HepG2 (cell line): ENCODE measurements at regions not wholly inside any gene's neighbourhood (a gene's known extent, or its start where the extent isn't known, plus 50 kb on each side); places are given as distances from the start of the nearest gene placed in this dataset.

ENCODE experiments used
- ARID5B ChIP-seq: IDR thresholded peaks from 2 replicates; pipeline ENCODE4 v1.4.0; 2020; ENCODE audit warnings: mild to moderate bottlenecking, missing genetic modification reagents
- POGK ChIP-seq: sonication (generic); formaldehyde crosslinking; conservative IDR thresholded peaks from 2 replicates; pipeline ENCODE4 v1.8.0; 2022; ENCODE audit warnings: mild to moderate bottlenecking, moderate library complexity, missing genetic modification reagents
- ZBTB38 ChIP-seq: sonication (generic); formaldehyde crosslinking; IDR thresholded peaks from 2 replicates; pipeline ENCODE4 v1.5.1; 2020; ENCODE audit warnings: mild to moderate bottlenecking, missing genetic modification reagents
- ZMAT5 ChIP-seq: sonication (generic); formaldehyde crosslinking; IDR thresholded peaks from 2 replicates; pipeline ENCODE4 v1.5.0; 2020; ENCODE audit warnings: mild to moderate bottlenecking, low read depth, missing genetic modification reagents, borderline replicate concordance
- ZNF142 ChIP-seq: sonication (generic); formaldehyde crosslinking; IDR thresholded peaks from 2 replicates; pipeline ENCODE4 v1.4.0; 2020; ENCODE audit warnings: missing genetic modification reagents
- ZNF512B ChIP-seq: sonication (generic); formaldehyde crosslinking; IDR thresholded peaks from 2 replicates; pipeline ENCODE4 v1.5.1; 2020; ENCODE audit warnings: missing genetic modification reagents, mild to moderate bottlenecking, borderline replicate concordance

GRCh38 chrX:39585808-39586207 lies 511.9 kb downstream of the BCOR start (continued):
- TF ChIP-seq ARID5B (CRISPR knock-in tag) = no peak
- TF ChIP-seq ZNF142 (CRISPR knock-in tag) = no peak
- no peak for TF ChIP-seq POGK (CRISPR knock-in tag)
- no peak for TF ChIP-seq ZMAT5 (CRISPR knock-in tag)
- TF ChIP-seq ZNF512B = no peak
- TF ChIP-seq ZBTB38 (CRISPR knock-in tag) = no peak
- TF ChIP-seq, all 625 proteins: peak for 0
